Keratinocyte (primary cell): ENCODE measurements at regions not wholly inside any gene's neighbourhood (a gene's known extent, or its start where the extent isn't known, plus 50 kb on each side); places are given as distances from the start of the nearest gene placed in this dataset.

Experiments
- DNase-seq: peaks from one replicate; pipeline ENCODE4 v3.0.0-alpha.2; 2011; ENCODE audit warnings: low read depth, missing footprints, low spot score
- FAIRE-seq: peaks from 2 replicates; lab custom pipeline; 2011; peaks lifted over from hg19 to GRCh38; lab: Jason Lieb, UNC
- H2AFZ ChIP-seq: 2 replicates; pipeline ENCODE4 v1.6.0; 2012; ENCODE audit warnings: low read length, control low read depth, inconsistent platforms; ENCODE audit not compliant: control insufficient read depth
- H3K27ac ChIP-seq: 2 replicates; pipeline ENCODE4 v1.5.1; 2011; ENCODE audit warnings: low read length; ENCODE audit not compliant: control insufficient read depth, insufficient read depth
- H3K27me3 ChIP-seq: 3 replicates; pipeline ENCODE4 v1.6.0; 2011; ENCODE audit warnings: low read length; ENCODE audit not compliant: control insufficient read depth, insufficient read depth; ENCODE audit errors: extremely low read depth
- H3K36me3 ChIP-seq, 2 experiments: 2 replicates in 1 of 2; 3 replicates in 1 of 2; pipeline ENCODE4 v1.5.1; 2011; ENCODE audit warnings: low read length in 2 of 2, mild to moderate bottlenecking in 1 of 2; ENCODE audit not compliant: control insufficient read depth in 2 of 2, insufficient read depth in 2 of 2; ENCODE audit errors: extremely low read depth in 1 of 2
- H3K4me1 ChIP-seq: 3 replicates; pipeline ENCODE4 v1.5.1; 2011; ENCODE audit warnings: low read length; ENCODE audit not compliant: control insufficient read depth, insufficient read depth; ENCODE audit errors: extremely low read depth
- H3K4me2 ChIP-seq: 3 replicates; pipeline ENCODE4 v1.6.0; 2011; ENCODE audit warnings: low read depth, low read length; ENCODE audit not compliant: control insufficient read depth, insufficient read depth; ENCODE audit errors: extremely low read depth
- H3K4me3 ChIP-seq, 3 experiments: fragments of 200-600 bp in 1 of 3; sonication (generic) in 1 of 3; 2 replicates in 2 of 3; 3 replicates in 1 of 3; pipeline ENCODE4 v1.5.1; 2011 to 2016; ENCODE audit warnings: low read length in 3 of 3, mild to moderate bottlenecking in 3 of 3, control low read depth in 2 of 3, inconsistent platforms in 1 of 3, low read depth in 1 of 3, mixed read lengths in 1 of 3, mixed run types in 1 of 3, moderate library complexity in 1 of 3; ENCODE audit not compliant: control insufficient read depth in 2 of 3, insufficient read depth in 2 of 3; ENCODE audit errors: extremely low read depth in 1 of 3
- H3K79me2 ChIP-seq: 2 replicates; pipeline ENCODE4 v1.6.0; 2012; ENCODE audit warnings: low read length; ENCODE audit not compliant: control insufficient read depth, insufficient read depth
- H3K9ac ChIP-seq: 3 replicates; pipeline ENCODE4 v1.6.0; 2011; ENCODE audit warnings: low read length; ENCODE audit not compliant: control insufficient read depth, insufficient read depth; ENCODE audit errors: extremely low read depth
- H3K9me1 ChIP-seq: 3 replicates; pipeline ENCODE4 v1.6.0; 2011; ENCODE audit warnings: low read length; ENCODE audit not compliant: control insufficient read depth, insufficient read depth; ENCODE audit errors: extremely low read depth
- H3K9me3 ChIP-seq: 2 replicates; pipeline ENCODE4 v1.5.1; 2012; ENCODE audit warnings: low read depth, low read length; ENCODE audit not compliant: control insufficient read depth
- H4K20me1 ChIP-seq: 3 replicates; pipeline ENCODE4 v1.6.0; 2011; ENCODE audit warnings: low read length; ENCODE audit not compliant: control insufficient read depth, insufficient read depth; ENCODE audit errors: extremely low read depth
- CTCF ChIP-seq, 3 experiments: IDR thresholded peaks in 1 of 3; conservative IDR thresholded peaks in 1 of 3; optimal IDR thresholded peaks in 1 of 3; 2 replicates in 2 of 3; 3 replicates in 1 of 3; pipeline versions ENCODE3 to v1.5.1; 2011; ENCODE audit warnings: low read length in 3 of 3, mild to moderate bottlenecking in 3 of 3, moderate library complexity in 2 of 3, control low read depth in 1 of 3, inconsistent platforms in 1 of 3; ENCODE audit not compliant: insufficient read depth in 2 of 3; ENCODE audit errors: extremely low read depth in 1 of 3
- EZH2 ChIP-seq: IDR thresholded peaks from one replicate; pipeline ENCODE4 v1.6.1; 2012; ENCODE audit warnings: inconsistent platforms, mild to moderate bottlenecking, low read length, moderate library complexity
- dilution Hi-C: fragments of 300-500 bp; cut with MboI; formaldehyde crosslinking; loops from one replicate; pipeline ENCODE4 v1.7.0; 2020; ENCODE audit warnings: low sequenced_read_pairs; ENCODE audit not compliant: extremely low pct_ligation_motif_present

GRCh38 chr6:74901576-74901975, 304.3 kb downstream of the COL12A1 start:
- H3K9me3 ChIP-seq = no peaks in the 10 kb centered on the region
- no peaks in the 10 kb centered on the region for H4K20me1 ChIP-seq
- DNase-seq (no peak), FAIRE-seq (peak; percentile 32)
- H2AFZ ChIP-seq = no peak overlapping the region
- H3K79me2 ChIP-seq = no peaks in the 10 kb centered on the region
- H3K27me3 ChIP-seq = no peaks in the 10 kb centered on the region
- no peak overlapping the region for H3K9ac ChIP-seq
- dilution Hi-C loops = no loop called here
- H3K4me3 ChIP-seq = no peak overlapping the region
- no peak overlapping the region for H3K4me2 ChIP-seq
- no peak overlapping the region for H3K27ac ChIP-seq
- no peak for TF ChIP-seq CTCF (optimal IDR thresholded peaks at IDR 0.05 in 1 of 3, IDR thresholded peaks at IDR 0.05 in 1 of 3, conservative IDR thresholded peaks at IDR 0.05 in 1 of 3; ENCODE audit: extremely low read depth in 1 of 3, insufficient read depth in 2 of 3, low read length in 3 of 3)
- TF ChIP-seq EZH2 = no peak
- H3K4me1 ChIP-seq = peaks cover 6% of the 10 kb centered on the region
- H3K36me3 ChIP-seq = no peaks in the 10 kb centered on the region
- no peaks in the 10 kb centered on the region for H3K9me1 ChIP-seq

GRCh38 chr6:74899416-74899815, 306.4 kb downstream of the COL12A1 start:
- Histone ChIP-seq H3K27ac (no peak overlapping the region), H4K20me1 (no peaks in the 10 kb centered on the region), H3K36me3 (no peaks in the 10 kb centered on the region), H3K79me2 (no peaks in the 10 kb centered on the region), H3K4me3 (no peak overlapping the region), H3K9me3 (no peaks in the 10 kb centered on the region), H3K4me1 (peaks cover 6% of the 10 kb centered on the region), H3K9me1 (no peaks in the 10 kb centered on the region), H3K4me2 (peak overlapping the region; percentile 22), H2AFZ (peak overlapping the region; percentile 49), H3K9ac (no peak overlapping the region), H3K27me3 (no peaks in the 10 kb centered on the region)
- DNase-seq (peak; percentile 23), FAIRE-seq (peak; percentile 87)
- no peak for TF ChIP-seq EZH2
- peak; percentile 13 to 45 (median 41) for TF ChIP-seq CTCF (optimal IDR thresholded peaks at IDR 0.05 in 1 of 3, IDR thresholded peaks at IDR 0.05 in 1 of 3, conservative IDR thresholded peaks at IDR 0.05 in 1 of 3; ENCODE audit: extremely low read depth in 1 of 3, insufficient read depth in 2 of 3, low read length in 3 of 3)
- dilution Hi-C loops = no loop called here
